Breast epithelium (tissue), 3 donors: ENCODE measurements at regions not wholly inside any gene's neighbourhood (a gene's known extent, or its start where the extent isn't known, plus 50 kb on each side); places are given as distances from the start of the nearest gene placed in this dataset.

ENCODE experiments used
- CTCF ChIP-seq, 3 donors: fragments of 450-650 bp; IDR thresholded peaks; one replicate each; pipeline ENCODE4 v1.5.1; 2016 to 2017; ENCODE audit warnings: antibody characterized with exemption in 3 of 3, mild to moderate bottlenecking in 3 of 3, moderate library complexity in 3 of 3
- POLR2A ChIP-seq: fragments of 450-650 bp; IDR thresholded peaks from one replicate; pipeline ENCODE4 v1.6.1; 2016; ENCODE audit warnings: antibody characterized with exemption, mild to moderate bottlenecking, moderate library complexity

GRCh38 chr18:70848329-70848728 lies 559.5 kb downstream of the SOCS6 start:
- TF ChIP-seq CTCF (IDR thresholded peaks at IDR 0.05) (no peak), POLR2A (no peak)
